IPS-18a (cell line): ENCODE measurements at regions not wholly inside any gene's neighbourhood (a gene's known extent, or its start where the extent isn't known, plus 50 kb on each side); places are given as distances from the start of the nearest gene placed in this dataset.

ENCODE experiments used
- H3K27ac ChIP-seq: one replicate; pipeline ENCODE4 v1.5.1; 2013; ENCODE audit warnings: low read length
- H3K27me3 ChIP-seq: one replicate; pipeline ENCODE4 v1.6.1; 2013; ENCODE audit warnings: mild to moderate bottlenecking, low read length; ENCODE audit not compliant: control insufficient read depth, insufficient read depth
- H3K36me3 ChIP-seq: one replicate; pipeline ENCODE4 v1.6.1; 2013; ENCODE audit warnings: low read depth, low read length; ENCODE audit not compliant: control insufficient read depth
- H3K4me1 ChIP-seq: one replicate; pipeline ENCODE4 v1.6.1; 2013; ENCODE audit warnings: low read depth, low read length; ENCODE audit not compliant: control insufficient read depth
- H3K4me3 ChIP-seq: one replicate; pipeline ENCODE4 v1.5.1; 2013; ENCODE audit warnings: low read length
- H3K9ac ChIP-seq: one replicate; pipeline ENCODE4 v1.6.1; 2013; ENCODE audit warnings: mild to moderate bottlenecking, low read length, moderate library complexity
- H3K9me3 ChIP-seq: one replicate; pipeline ENCODE4 v1.6.1; 2013; ENCODE audit warnings: low read depth, low read length; ENCODE audit not compliant: control insufficient read depth

DNA sequence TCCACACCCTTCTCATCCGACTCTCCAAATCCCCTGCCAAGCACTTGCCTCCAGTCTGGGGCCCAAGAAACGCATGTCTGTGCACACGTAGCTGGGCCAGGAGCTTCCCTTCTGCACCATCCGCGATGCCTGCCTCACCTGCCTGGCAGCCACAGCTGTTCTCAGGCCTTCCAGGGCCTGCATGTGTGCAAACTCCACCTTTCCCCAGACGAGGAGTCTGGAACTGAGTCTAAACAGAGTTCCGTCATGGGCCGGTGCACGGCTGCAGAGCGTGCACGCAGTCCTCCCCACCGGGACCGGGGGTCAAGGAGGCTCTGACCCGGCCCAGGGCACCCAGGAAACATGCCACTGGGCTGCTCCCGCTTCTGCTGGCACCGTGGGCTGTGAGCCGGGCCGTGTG, 66.8 kb upstream of the SALL3 start:
- no peak overlapping the region for H3K27ac ChIP-seq
- no peaks in the 10 kb centered on the region for H3K36me3 ChIP-seq
- no peaks in the 10 kb centered on the region for H3K27me3 ChIP-seq
- H3K4me3 ChIP-seq: no peak overlapping the region
- no peaks in the 10 kb centered on the region for H3K9me3 ChIP-seq
- no peaks in the 10 kb centered on the region for H3K4me1 ChIP-seq
- no peak overlapping the region for H3K9ac ChIP-seq

DNA sequence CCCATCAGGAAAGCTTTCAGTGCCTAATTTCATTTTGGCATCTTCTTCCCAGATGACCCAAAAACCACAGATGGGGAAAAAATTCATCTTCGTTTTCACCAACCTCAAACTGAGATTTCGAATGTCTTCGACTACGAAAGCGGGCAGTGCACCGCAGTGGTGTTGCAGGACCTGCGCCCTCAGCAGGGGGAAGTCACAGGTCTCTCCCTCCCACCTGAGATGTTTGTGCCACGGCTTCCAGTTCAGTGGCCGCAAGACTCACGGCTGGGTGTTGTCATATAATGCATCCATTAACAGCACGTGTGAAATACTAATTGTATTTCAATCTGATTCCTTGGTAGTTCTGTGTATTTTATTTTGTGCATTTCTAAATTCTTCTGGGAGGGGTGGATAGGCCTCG, 66.2 kb upstream of the SALL3 start:
- Histone ChIP-seq H3K4me1 (no peaks in the 10 kb centered on the region), H3K27ac (no peak overlapping the region), H3K9ac (no peak overlapping the region), H3K27me3 (no peaks in the 10 kb centered on the region), H3K36me3 (no peaks in the 10 kb centered on the region), H3K9me3 (no peaks in the 10 kb centered on the region), H3K4me3 (no peak overlapping the region)

DNA sequence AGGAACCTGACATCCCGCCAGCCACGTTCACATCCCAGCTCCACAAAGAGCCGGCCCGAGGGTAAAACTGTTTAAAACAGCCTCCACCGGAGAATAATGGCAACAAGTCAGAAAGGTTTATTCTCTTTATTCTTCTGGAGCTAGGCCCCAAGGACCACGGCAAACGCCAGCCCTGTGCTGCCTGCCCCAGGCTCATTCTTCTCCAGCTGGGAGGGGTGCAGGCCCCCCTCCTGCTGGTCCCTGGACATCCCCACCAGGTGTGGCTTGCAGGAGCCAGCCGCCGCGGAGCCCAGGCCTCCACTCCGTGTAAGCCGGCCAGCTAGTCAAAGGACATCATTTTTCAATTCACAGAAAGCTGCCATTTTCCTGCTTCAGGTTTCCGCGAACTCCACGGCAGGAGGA, 65.8 kb upstream of the SALL3 start:
- H3K4me1 ChIP-seq: no peaks in the 10 kb centered on the region
- H3K9me3 ChIP-seq: no peaks in the 10 kb centered on the region
- H3K27ac ChIP-seq: no peak overlapping the region
- no peaks in the 10 kb centered on the region for H3K27me3 ChIP-seq
- H3K4me3 ChIP-seq: no peak overlapping the region
- no peaks in the 10 kb centered on the region for H3K36me3 ChIP-seq
- no peak overlapping the region for H3K9ac ChIP-seq

DNA sequence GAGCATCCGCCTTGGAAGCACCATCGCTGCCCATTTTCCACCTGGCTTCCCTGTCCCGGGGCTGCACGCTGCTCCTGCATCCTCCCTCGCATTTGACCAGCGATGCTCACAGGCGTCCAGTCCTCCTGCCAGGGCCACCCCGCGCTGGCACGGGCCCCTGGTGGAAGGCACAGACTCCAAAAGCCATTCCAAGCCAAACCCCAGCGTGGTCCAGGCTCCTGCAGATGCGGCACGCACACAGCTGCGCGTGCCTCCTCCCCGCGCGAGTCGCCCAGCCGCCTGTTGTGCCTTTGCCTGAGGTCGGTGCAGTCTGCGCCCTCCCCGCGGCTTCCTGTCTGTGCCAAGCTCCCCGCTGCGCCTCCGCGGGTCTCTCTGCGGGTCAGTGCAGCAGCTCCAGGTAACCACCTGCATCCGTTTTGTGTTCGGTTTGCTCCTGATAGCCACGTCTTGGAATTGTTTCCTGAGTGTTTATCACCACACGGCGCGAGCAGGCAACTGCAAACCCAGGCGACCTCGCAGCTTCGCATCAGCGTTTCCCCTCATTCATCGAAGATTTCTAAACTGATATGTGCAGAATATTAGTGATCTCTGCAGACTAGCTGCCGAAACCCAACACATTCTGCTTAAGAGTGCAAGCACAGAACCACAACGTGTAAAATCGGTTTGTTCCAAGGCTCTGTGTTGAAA, 65.2 kb upstream of the SALL3 start:
- no peak overlapping the region for H3K4me3 ChIP-seq

DNA sequence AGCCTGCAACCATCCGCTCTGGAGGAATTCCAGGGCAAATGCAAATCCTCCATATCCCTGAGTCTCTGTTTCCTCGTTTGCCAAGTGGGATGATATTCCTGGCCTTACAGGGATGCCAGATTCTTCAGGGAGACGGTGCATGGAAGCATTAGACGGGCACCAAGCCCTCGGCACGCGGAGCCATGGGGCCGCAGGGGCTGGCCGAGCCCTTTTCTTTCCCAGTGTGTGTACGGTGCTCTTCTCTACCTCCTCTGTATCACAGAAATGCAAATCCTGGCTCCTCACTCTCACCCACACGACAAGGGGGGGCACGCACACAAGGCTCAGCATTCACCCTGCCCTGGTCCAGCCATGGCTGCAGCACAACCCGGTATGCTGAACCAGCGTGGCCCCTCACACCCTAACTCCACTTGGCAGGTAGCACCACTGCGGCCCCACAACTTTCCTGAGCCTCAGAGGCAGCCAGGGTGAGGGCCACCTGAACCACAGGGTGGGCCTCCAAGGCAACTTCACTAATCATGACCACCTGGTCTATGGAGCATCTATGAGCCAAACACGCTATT, 64.1 kb upstream of the SALL3 start:
- H3K9me3 ChIP-seq: no peaks in the 10 kb centered on the region
- no peak overlapping the region for H3K27ac ChIP-seq
- no peaks in the 10 kb centered on the region for H3K4me1 ChIP-seq
- no peak overlapping the region for H3K4me3 ChIP-seq
- H3K36me3 ChIP-seq: no peaks in the 10 kb centered on the region
- no peak overlapping the region for H3K9ac ChIP-seq
- no peaks in the 10 kb centered on the region for H3K27me3 ChIP-seq

More for the DNA sequence above, 65.2 kb upstream of the SALL3 start:
- H3K27me3 ChIP-seq: no peaks in the 10 kb centered on the region
- H3K9me3 ChIP-seq: no peaks in the 10 kb centered on the region
- H3K36me3 ChIP-seq: no peaks in the 10 kb centered on the region
- no peak overlapping the region for H3K27ac ChIP-seq
- no peak overlapping the region for H3K9ac ChIP-seq
- no peaks in the 10 kb centered on the region for H3K4me1 ChIP-seq

DNA sequence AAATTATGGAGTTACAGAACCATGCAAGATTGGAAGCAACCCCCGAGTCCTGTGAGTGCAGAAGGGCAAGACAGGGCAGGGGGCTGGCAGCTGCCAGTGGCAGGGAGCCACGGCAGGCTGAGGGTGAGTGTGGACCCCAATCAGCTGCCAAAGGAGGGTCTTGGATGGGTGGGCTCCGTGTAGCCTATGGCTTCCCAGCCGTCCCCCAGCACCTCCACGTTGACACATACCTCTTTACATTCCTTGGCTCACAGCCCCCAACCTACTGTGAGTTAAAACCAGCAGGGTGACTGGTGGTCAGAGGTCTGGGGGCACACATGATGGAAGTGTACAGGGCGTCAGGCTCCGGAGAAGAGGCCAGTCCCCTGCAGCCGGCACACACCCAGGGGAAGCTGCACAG, 60.9 kb upstream of the SALL3 start:
- Histone ChIP-seq H3K27me3 (no peaks in the 10 kb centered on the region), H3K36me3 (no peaks in the 10 kb centered on the region), H3K4me1 (no peaks in the 10 kb centered on the region), H3K9me3 (no peaks in the 10 kb centered on the region), H3K4me3 (no peak overlapping the region), H3K9ac (no peak overlapping the region), H3K27ac (no peak overlapping the region)

GRCh38 chr18:78919956-78920355, 59.7 kb upstream of the SALL3 start:
- Histone ChIP-seq H3K4me1 (no peaks in the 10 kb centered on the region), H3K4me3 (no peak overlapping the region), H3K27me3 (no peaks in the 10 kb centered on the region), H3K27ac (no peak overlapping the region), H3K9me3 (no peaks in the 10 kb centered on the region), H3K9ac (no peak overlapping the region), H3K36me3 (no peaks in the 10 kb centered on the region)

- no peak overlapping the region for H3K4me3 ChIP-seq
- H3K9me3 ChIP-seq: no peaks in the 10 kb centered on the region
- no peaks in the 10 kb centered on the region for H3K36me3 ChIP-seq
- H3K27ac ChIP-seq: no peak overlapping the region
- H3K27me3 ChIP-seq: no peaks in the 10 kb centered on the region
- H3K9ac ChIP-seq: no peak overlapping the region
- H3K4me1 ChIP-seq: no peaks in the 10 kb centered on the region
Measured at GRCh38 chr18:78920456-78921138, 59.0 kb upstream of the SALL3 start.

GRCh38 chr18:78922856-78923255, 56.8 kb upstream of the SALL3 start:
- Histone ChIP-seq H3K27ac (no peak overlapping the region), H3K27me3 (no peaks in the 10 kb centered on the region), H3K36me3 (no peaks in the 10 kb centered on the region), H3K4me3 (no peak overlapping the region), H3K4me1 (no peaks in the 10 kb centered on the region), H3K9ac (no peak overlapping the region), H3K9me3 (no peaks in the 10 kb centered on the region)

GRCh38 chr18:78924301-78924700, 55.3 kb upstream of the SALL3 start:
- no peak overlapping the region for H3K9ac ChIP-seq
- no peak overlapping the region for H3K27ac ChIP-seq
- H3K9me3 ChIP-seq: no peaks in the 10 kb centered on the region
- no peaks in the 10 kb centered on the region for H3K27me3 ChIP-seq
- no peaks in the 10 kb centered on the region for H3K4me1 ChIP-seq
- H3K36me3 ChIP-seq: no peaks in the 10 kb centered on the region
- no peak overlapping the region for H3K4me3 ChIP-seq

DNA sequence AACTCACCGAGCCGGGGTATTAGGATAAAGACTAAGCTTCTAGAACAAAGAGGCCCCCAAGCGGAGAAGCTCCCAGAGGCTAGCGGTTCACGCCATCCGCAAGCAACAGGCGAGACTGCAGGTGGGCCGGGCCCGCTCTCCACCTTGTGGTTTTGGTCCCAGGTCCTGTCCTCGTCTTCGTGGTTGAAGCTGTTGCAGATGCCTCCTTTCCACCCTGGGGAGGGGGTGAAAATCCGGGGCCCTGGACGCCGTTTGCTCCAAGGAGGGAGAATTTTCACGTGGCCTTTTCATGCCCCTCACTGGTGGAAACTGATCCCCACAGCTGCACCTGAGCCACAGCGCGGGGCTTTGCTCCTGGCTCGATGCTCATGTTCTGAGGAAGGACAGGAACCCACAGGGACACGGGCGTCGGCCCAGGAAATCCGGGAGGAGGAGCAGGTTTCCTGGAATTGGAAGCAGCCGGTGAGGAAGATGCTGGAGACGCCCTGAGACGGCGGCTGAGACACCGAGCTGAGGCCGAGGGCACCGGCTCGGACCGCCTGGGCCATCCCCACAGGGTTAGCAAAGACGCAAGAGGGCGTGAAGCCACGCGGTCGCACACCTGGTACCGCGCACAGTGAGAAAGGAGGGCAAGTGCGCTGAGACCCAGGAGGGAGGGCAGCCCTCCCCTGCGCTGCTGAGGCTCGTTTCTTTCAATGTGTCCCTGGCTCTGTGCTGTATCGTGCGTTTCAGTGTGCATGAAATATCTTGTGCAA, 54.7 kb upstream of the SALL3 start:
- H3K4me1 ChIP-seq: no peaks in the 10 kb centered on the region
- no peaks in the 10 kb centered on the region for H3K9me3 ChIP-seq
- no peak overlapping the region for H3K4me3 ChIP-seq
- H3K9ac ChIP-seq: no peak overlapping the region
- H3K27me3 ChIP-seq: no peaks in the 10 kb centered on the region
- no peak overlapping the region for H3K27ac ChIP-seq
- no peaks in the 10 kb centered on the region for H3K36me3 ChIP-seq
